ENCODE measurements at regions not wholly inside any gene's neighbourhood (a gene's known extent, or its start where the extent isn't known, plus 50 kb on each side); places are given as distances from the start of the nearest gene placed in this dataset.

GRCh38 chr2:57084697-57085281 is 901.0 kb downstream of the CCDC85A start:
- no peak for ATAC-seq
- Histone ChIP-seq H3K4me3 (no peak overlapping the region), H3K4me1 (no peaks in the 10 kb centered on the region), H3K27me3 (no peaks in the 10 kb centered on the region), H3K9me3 (peaks cover 0 to 7% (median 0%) of the 10 kb centered on the region in 3 donors), H3K36me3 (no peaks in the 10 kb centered on the region), H3K27ac (no peak overlapping the region)
- no peak for TF ChIP-seq EP300 (IDR thresholded peaks at IDR 0.05)
- no peak for TF ChIP-seq POLR2AphosphoS5 (IDR thresholded peaks at IDR 0.05)
- TF ChIP-seq POLR2A (IDR thresholded peaks at IDR 0.05), result no peak
- no peak for TF ChIP-seq CTCF (IDR thresholded peaks at IDR 0.05)
- 92 to 96% methylated on average over 3 of the region's 21 CpGs for WGBS, 2 donors (ENCODE audit: low coverage in 1 of 2)

GRCh38 chr2:57093020-57093419 is 909.2 kb downstream of the CCDC85A start:
- no peak overlapping the region for H3K27ac ChIP-seq

GRCh38 chr2:57097855-57098254 is 914.1 kb downstream of the CCDC85A start:
- ATAC-seq, result no peak
- no peak for TF ChIP-seq CTCF (IDR thresholded peaks at IDR 0.05)
- no peak for TF ChIP-seq POLR2A (IDR thresholded peaks at IDR 0.05)
- no peak for TF ChIP-seq EP300 (IDR thresholded peaks at IDR 0.05)
- no peak for TF ChIP-seq POLR2AphosphoS5 (IDR thresholded peaks at IDR 0.05)
- H3K27me3 ChIP-seq, result no peaks in the 10 kb centered on the region
- peaks cover 0 to 31% (median 0%) of the 10 kb centered on the region in 3 donors for H3K9me3 ChIP-seq
- 60 to 100% methylated on average over 1 of the region's 1 CpG for WGBS, 2 donors (ENCODE audit: low coverage in 1 of 2)
- H3K4me3 ChIP-seq, result no peak overlapping the region
- no peaks in the 10 kb centered on the region for H3K4me1 ChIP-seq
- no peak overlapping the region for H3K27ac ChIP-seq
- H3K36me3 ChIP-seq, result no peaks in the 10 kb centered on the region

More at GRCh38 chr2:57093020-57093419, 909.2 kb downstream of the CCDC85A start:
- H3K4me1 ChIP-seq, result no peaks in the 10 kb centered on the region
- no peaks in the 10 kb centered on the region for H3K36me3 ChIP-seq
- H3K4me3 ChIP-seq, result no peak overlapping the region
- no peak for ATAC-seq
- TF ChIP-seq CTCF (IDR thresholded peaks at IDR 0.05), result no peak
- H3K9me3 ChIP-seq, result peaks cover 0 to 33% (median 0%) of the 10 kb centered on the region in 3 donors
- no peaks in the 10 kb centered on the region for H3K27me3 ChIP-seq

- ATAC-seq, result no peak
- Histone ChIP-seq H3K4me3 (no peak overlapping the region), H3K36me3 (no peaks in the 10 kb centered on the region), H3K27me3 (no peaks in the 10 kb centered on the region), H3K9me3 (peaks cover 0 to 13% (median 0%) of the 10 kb centered on the region in 3 donors), H3K4me1 (no peaks in the 10 kb centered on the region), H3K27ac (no peak overlapping the region)
- TF ChIP-seq POLR2A (IDR thresholded peaks at IDR 0.05), result no peak
- no peak for TF ChIP-seq EP300 (IDR thresholded peaks at IDR 0.05)
- TF ChIP-seq POLR2AphosphoS5 (IDR thresholded peaks at IDR 0.05), result no peak
- no peak for TF ChIP-seq CTCF (IDR thresholded peaks at IDR 0.05)
Measured at GRCh38 chr2:57100436-57100835, 916.6 kb downstream of the CCDC85A start.

- WGBS, 2 donors (ENCODE audit: low coverage in 1 of 2), result 83 to 88% methylated on average over 2 of the region's 4 CpGs
- TF ChIP-seq POLR2AphosphoS5 (IDR thresholded peaks at IDR 0.05) (no peak), POLR2A (IDR thresholded peaks at IDR 0.05) (no peak), CTCF (IDR thresholded peaks at IDR 0.05) (no peak), EP300 (IDR thresholded peaks at IDR 0.05) (no peak)
- Histone ChIP-seq H3K9me3 (peaks cover 0 to 12% (median 0%) of the 10 kb centered on the region in 3 donors), H3K4me3 (no peak overlapping the region), H3K4me1 (no peaks in the 10 kb centered on the region), H3K36me3 (no peaks in the 10 kb centered on the region), H3K27ac (no peak overlapping the region), H3K27me3 (no peaks in the 10 kb centered on the region)
- no peak for ATAC-seq
Measured at GRCh38 chr2:57105694-57106093, 921.9 kb downstream of the CCDC85A start.
